GM12892 (cell line): ENCODE measurements at regions not wholly inside any gene's neighbourhood (a gene's known extent, or its start where the extent isn't known, plus 50 kb on each side); places are given as distances from the start of the nearest gene placed in this dataset.

ENCODE experiments used
- POLR2A ChIP-seq: IDR thresholded peaks from 2 replicates; pipeline ENCODE4 v1.6.1; 2011; ENCODE audit warnings: low read depth, low read length, control low read depth
- TAF1 ChIP-seq: IDR thresholded peaks from 2 replicates; pipeline ENCODE4 v1.6.1; 2011; ENCODE audit warnings: low read depth, mild to moderate bottlenecking, control low read depth, low read length, borderline replicate concordance

- TF ChIP-seq POLR2A (no peak), TAF1 (no peak)
Measured at GRCh38 chr2:22784566-22784965, 600.4 kb upstream of the KLHL29 start.
